ENCODE measurements at regions not wholly inside any gene's neighbourhood (a gene's known extent, or its start where the extent isn't known, plus 50 kb on each side); places are given as distances from the start of the nearest gene placed in this dataset.

GRCh38 chr3:124092811-124093210 is 100.9 kb upstream of the ROPN1 start:
- H3K27ac Mint-ChIP-seq: no peak overlapping the region
- Histone ChIP-seq H3K4me2 (replicated peaks; ENCODE audit: extremely low read depth, low read length, poor library complexity, severe bottlenecking) (no peak overlapping the region), H3K27me3 (ENCODE audit: control insufficient read depth in 2 of 2, insufficient read depth in 2 of 2, low read length in 2 of 2) (no peaks in the 10 kb centered on the region), H3K9ac (ENCODE audit: insufficient read depth, low read length, poor library complexity, severe bottlenecking) (no peak overlapping the region), H3K36me3 (replicated peaks in 1 of 2; ENCODE audit: control insufficient read depth in 1 of 2, insufficient read depth in 2 of 2, low read length in 2 of 2) (no peaks in the 10 kb centered on the region), H3K4me1 (ENCODE audit: control insufficient read depth in 1 of 2, insufficient read depth in 2 of 2, low read length in 2 of 2) (no peaks in the 10 kb centered on the region), H4K20me1 (ENCODE audit: insufficient read depth, low read length) (no peaks in the 10 kb centered on the region), H2AFZ (ENCODE audit: insufficient read depth, low read depth, low read length, poor library complexity, severe bottlenecking) (no peak overlapping the region), H3K4me3 (replicated peaks in 1 of 3; ENCODE audit: low read depth in 2 of 3, low read length in 3 of 3) (no peak overlapping the region), H3K79me2 (ENCODE audit: insufficient read depth, low read length) (no peaks in the 10 kb centered on the region), H3K27ac (ENCODE audit: low read depth in 1 of 2, low read length in 2 of 2) (no peak overlapping the region), H3K9me3 (replicated peaks in 1 of 2; ENCODE audit: control insufficient read depth in 1 of 2, insufficient read depth in 1 of 2, low read length in 2 of 2) (no peaks in the 10 kb centered on the region)
- no peak for DNase-seq
- H3K36me3 Mint-ChIP-seq: no peaks in the 10 kb centered on the region
- no peaks in the 10 kb centered on the region for H3K4me1 Mint-ChIP-seq
- TF ChIP-seq CTCF (IDR thresholded peaks at IDR 0.05): no peak
- 80% methylated on average over 1 of the region's 8 CpGs for WGBS (ENCODE audit: insufficient coverage)
- intact Hi-C loops (cut with micrococcal nuclease): no loop called here
- H3K9me3 Mint-ChIP-seq: peaks cover 0 to 2% (median 0%) of the 10 kb centered on the region in 7 donors
- H3K4me3 Mint-ChIP-seq: no peak overlapping the region
- peaks cover 6 to 19% (median 16%) of the 10 kb centered on the region in 3 donors for H3K27me3 Mint-ChIP-seq (ENCODE audit: low read depth in 3 of 3)

GRCh38 chr3:124094496-124094895 is 102.6 kb upstream of the ROPN1 start:
- H3K9me3 Mint-ChIP-seq: peaks cover 0 to 2% (median 0%) of the 10 kb centered on the region in 7 donors
- H3K27ac ChIP-seq (ENCODE audit: low read depth in 1 of 2, low read length in 2 of 2): no peak overlapping the region
- H3K36me3 Mint-ChIP-seq: no peaks in the 10 kb centered on the region
- H3K79me2 ChIP-seq (ENCODE audit: insufficient read depth, low read length): no peaks in the 10 kb centered on the region
- H3K27me3 ChIP-seq (ENCODE audit: control insufficient read depth in 2 of 2, insufficient read depth in 2 of 2, low read length in 2 of 2): no peaks in the 10 kb centered on the region
- H3K27me3 Mint-ChIP-seq (ENCODE audit: low read depth in 3 of 3): peaks cover 4 to 21% (median 15%) of the 10 kb centered on the region in 3 donors
- H3K36me3 ChIP-seq (replicated peaks in 1 of 2; ENCODE audit: control insufficient read depth in 1 of 2, insufficient read depth in 2 of 2, low read length in 2 of 2): no peaks in the 10 kb centered on the region
- 96% methylated on average over 15 of the region's 20 CpGs for WGBS (ENCODE audit: insufficient coverage)
- H3K4me1 ChIP-seq (ENCODE audit: control insufficient read depth in 1 of 2, insufficient read depth in 2 of 2, low read length in 2 of 2): no peaks in the 10 kb centered on the region
- no peak overlapping the region for H2AFZ ChIP-seq (ENCODE audit: insufficient read depth, low read depth, low read length, poor library complexity, severe bottlenecking)
- no peak overlapping the region for H3K4me2 ChIP-seq (replicated peaks; ENCODE audit: extremely low read depth, low read length, poor library complexity, severe bottlenecking)
- no peak for DNase-seq
- no peak overlapping the region for H3K27ac Mint-ChIP-seq
- no peak for TF ChIP-seq CTCF (IDR thresholded peaks at IDR 0.05)
- no peaks in the 10 kb centered on the region for H3K9me3 ChIP-seq (replicated peaks in 1 of 2; ENCODE audit: control insufficient read depth in 1 of 2, insufficient read depth in 1 of 2, low read length in 2 of 2)
- H3K4me3 ChIP-seq (replicated peaks in 1 of 3; ENCODE audit: low read depth in 2 of 3, low read length in 3 of 3): no peak overlapping the region
- no peak overlapping the region for H3K9ac ChIP-seq (ENCODE audit: insufficient read depth, low read length, poor library complexity, severe bottlenecking)
- no peaks in the 10 kb centered on the region for H4K20me1 ChIP-seq (ENCODE audit: insufficient read depth, low read length)
- no peaks in the 10 kb centered on the region for H3K4me1 Mint-ChIP-seq
- no peak overlapping the region for H3K4me3 Mint-ChIP-seq
- intact Hi-C loops (cut with micrococcal nuclease): no loop called here

Measured in CD14-positive monocyte (primary cell).